ENCODE measurements at regions not wholly inside any gene's neighbourhood (a gene's known extent, or its start where the extent isn't known, plus 50 kb on each side); places are given as distances from the start of the nearest gene placed in this dataset.

DNA sequence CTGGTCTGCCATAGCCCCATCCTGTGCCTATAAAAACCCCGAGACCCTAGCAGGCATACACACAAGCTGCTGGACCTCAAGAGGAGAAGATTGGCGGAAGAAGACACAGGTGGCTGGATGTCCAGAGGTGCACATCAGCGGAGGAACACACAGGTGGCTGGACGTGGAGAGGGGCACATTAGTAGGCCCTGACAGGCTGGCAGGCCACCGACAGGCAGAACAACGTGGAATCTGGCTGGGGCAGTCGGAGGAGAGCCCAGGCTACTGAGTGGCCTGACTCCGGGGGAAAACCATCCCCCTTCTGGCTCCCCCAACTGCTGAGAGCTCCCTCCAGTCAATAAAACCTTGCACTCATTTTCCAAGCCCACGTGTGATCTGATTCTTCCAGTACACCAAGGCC lies 512.5 kb upstream of the AMOT start:
- TF ChIP-seq ZNF274 (IDR thresholded peaks at IDR 0.05; ENCODE audit: borderline replicate concordance, extremely low read depth, low read length) (no peak), HDAC2 (IDR thresholded peaks at IDR 0.05; ENCODE audit: borderline replicate concordance in 1 of 2, low read depth in 2 of 2, low read length in 2 of 2) (no peak), RAD21 (IDR thresholded peaks at IDR 0.05 in 1 of 2, conservative IDR thresholded peaks at IDR 0.05 in 1 of 2; ENCODE audit: low read depth in 2 of 2, low read length in 2 of 2) (no peak), SUZ12 (IDR thresholded peaks at IDR 0.05; ENCODE audit: low read length) (no peak), SP2 (IDR thresholded peaks at IDR 0.05; ENCODE audit: low read length) (no peak), TCF12 (IDR thresholded peaks at IDR 0.05; ENCODE audit: low read depth, low read length) (no peak), POLR2A (IDR thresholded peaks at IDR 0.05; ENCODE audit: control extremely low read depth in 1 of 2, low read depth in 2 of 2, low read length in 2 of 2) (no peak), YY1 (IDR thresholded peaks at IDR 0.05; ENCODE audit: low read depth, low read length) (no peak)
- TF ChIP-seq, protein P1, sequence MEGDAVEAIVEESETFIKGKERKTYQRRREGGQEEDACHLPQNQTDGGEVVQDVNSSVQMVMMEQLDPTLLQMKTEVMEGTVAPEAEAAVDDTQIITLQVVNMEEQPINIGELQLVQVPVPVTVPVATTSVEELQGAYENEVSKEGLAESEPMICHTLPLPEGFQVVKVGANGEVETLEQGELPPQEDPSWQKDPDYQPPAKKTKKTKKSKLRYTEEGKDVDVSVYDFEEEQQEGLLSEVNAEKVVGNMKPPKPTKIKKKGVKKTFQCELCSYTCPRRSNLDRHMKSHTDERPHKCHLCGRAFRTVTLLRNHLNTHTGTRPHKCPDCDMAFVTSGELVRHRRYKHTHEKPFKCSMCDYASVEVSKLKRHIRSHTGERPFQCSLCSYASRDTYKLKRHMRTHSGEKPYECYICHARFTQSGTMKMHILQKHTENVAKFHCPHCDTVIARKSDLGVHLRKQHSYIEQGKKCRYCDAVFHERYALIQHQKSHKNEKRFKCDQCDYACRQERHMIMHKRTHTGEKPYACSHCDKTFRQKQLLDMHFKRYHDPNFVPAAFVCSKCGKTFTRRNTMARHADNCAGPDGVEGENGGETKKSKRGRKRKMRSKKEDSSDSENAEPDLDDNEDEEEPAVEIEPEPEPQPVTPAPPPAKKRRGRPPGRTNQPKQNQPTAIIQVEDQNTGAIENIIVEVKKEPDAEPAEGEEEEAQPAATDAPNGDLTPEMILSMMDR (IDR thresholded peaks at IDR 0.05; ENCODE audit: control extremely low read depth in 1 of 3, insufficient read depth in 1 of 3, low read depth in 1 of 3, low read length in 3 of 3) = no peak
- TF ChIP-seq, protein P2, sequence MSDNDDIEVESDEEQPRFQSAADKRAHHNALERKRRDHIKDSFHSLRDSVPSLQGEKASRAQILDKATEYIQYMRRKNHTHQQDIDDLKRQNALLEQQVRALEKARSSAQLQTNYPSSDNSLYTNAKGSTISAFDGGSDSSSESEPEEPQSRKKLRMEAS (IDR thresholded peaks at IDR 0.05) = no peak
- TF ChIP-seq, protein P3, sequence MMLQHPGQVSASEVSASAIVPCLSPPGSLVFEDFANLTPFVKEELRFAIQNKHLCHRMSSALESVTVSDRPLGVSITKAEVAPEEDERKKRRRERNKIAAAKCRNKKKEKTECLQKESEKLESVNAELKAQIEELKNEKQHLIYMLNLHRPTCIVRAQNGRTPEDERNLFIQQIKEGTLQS (IDR thresholded peaks at IDR 0.05; ENCODE audit: insufficient read depth, low read depth, low read length) = no peak
